OCI-LY1 (cell line): ENCODE measurements at regions not wholly inside any gene's neighbourhood (a gene's known extent, or its start where the extent isn't known, plus 50 kb on each side); places are given as distances from the start of the nearest gene placed in this dataset.
A peak's percentile ranks its signal among the peaks of the same experiment; 100 is the strongest.
"Not testable (repeated sequence)": the region's sequence is repeated elsewhere in the genome, so short reads cannot be mapped to it uniquely, and the experiment has no call there.

Experiments
- H2AFZ ChIP-seq: fragments of 200-600 bp; sonication (generic), shearing (Covaris generic); 2 replicates; pipeline ENCODE4 v1.6.0; 2014; ENCODE audit warnings: antibody characterized with exemption, mild to moderate bottlenecking, low read length
- H3F3A ChIP-seq: fragments of 200-600 bp; sonication (generic), shearing (Covaris generic); 2 replicates; pipeline ENCODE4 v1.6.0; 2014; ENCODE audit warnings: mild to moderate bottlenecking, antibody characterized with exemption, low read length, moderate library complexity; ENCODE audit not compliant: insufficient read depth
- H3K27ac ChIP-seq: fragments of 200-600 bp; sonication (generic); 2 replicates; pipeline ENCODE4 v1.5.1; 2014; ENCODE audit warnings: low read length, mixed run types, mild to moderate bottlenecking, low read depth; ENCODE audit not compliant: poor library complexity, severe bottlenecking
- H3K27me3 ChIP-seq: fragments of 200-600 bp; sonication (generic); 2 replicates; pipeline ENCODE4 v1.6.0; 2014; ENCODE audit warnings: antibody characterized with exemption, mild to moderate bottlenecking, low read length, moderate library complexity; ENCODE audit not compliant: insufficient read depth
- H3K36me3 ChIP-seq: fragments of 200-600 bp; sonication (generic); 2 replicates; pipeline ENCODE4 v1.6.1; 2014; ENCODE audit warnings: mild to moderate bottlenecking, antibody characterized with exemption, low read length, moderate library complexity, mixed read lengths; ENCODE audit not compliant: insufficient read depth
- H3K4me1 ChIP-seq: fragments of 200-600 bp; sonication (generic); 2 replicates; pipeline ENCODE4 v1.5.1; 2014; ENCODE audit warnings: mild to moderate bottlenecking, low read length, moderate library complexity; ENCODE audit not compliant: insufficient read depth, severe bottlenecking
- H3K4me2 ChIP-seq: fragments of 200-600 bp; sonication (generic), shearing (Covaris generic); 2 replicates; pipeline ENCODE4 v1.6.1; 2014; ENCODE audit warnings: low read length
- H3K4me3 ChIP-seq: fragments of 200-600 bp; sonication (generic); 2 replicates; pipeline ENCODE4 v1.5.1; 2014; ENCODE audit warnings: low read length, low read depth, mild to moderate bottlenecking, mixed read lengths; ENCODE audit not compliant: poor library complexity, severe bottlenecking
- H3K79me2 ChIP-seq: fragments of 200-600 bp; shearing (Covaris generic); 2 replicates; pipeline ENCODE4 v1.6.1; 2016; ENCODE audit warnings: mixed run types, low read length, mixed read lengths; ENCODE audit not compliant: insufficient read depth
- H3K9ac ChIP-seq: fragments of 200-600 bp; sonication (generic), shearing (Covaris generic); 2 replicates; pipeline ENCODE4 v1.6.1; 2014; ENCODE audit warnings: mild to moderate bottlenecking, low read length, mixed read lengths
- H3K9me2 ChIP-seq: fragments of 200-600 bp; sonication (generic), shearing (Covaris generic); 2 replicates; pipeline ENCODE4 v1.6.1; 2014; ENCODE audit warnings: low read depth, mild to moderate bottlenecking, low read length, mixed read lengths
- H3K9me3 ChIP-seq: fragments of 200-600 bp; shearing (Covaris generic); 2 replicates; pipeline ENCODE4 v1.6.1; 2014; ENCODE audit warnings: low read length, mixed read lengths
- H4K20me1 ChIP-seq: fragments of 200-600 bp; sonication (generic), shearing (Covaris generic); 2 replicates; pipeline ENCODE4 v1.6.0; 2016; ENCODE audit warnings: mild to moderate bottlenecking, low read length; ENCODE audit not compliant: insufficient read depth
- CTCF ChIP-seq: fragments of 200-600 bp; sonication (generic), shearing (Covaris generic); IDR thresholded peaks from 2 replicates; pipeline ENCODE4 v1.5.1; 2017; ENCODE audit warnings: mild to moderate bottlenecking, antibody characterized with exemption, low read length, moderate library complexity, mixed read lengths
- EZH2 ChIP-seq: fragments of 200-600 bp; sonication (generic), shearing (Covaris generic); IDR thresholded peaks from 2 replicates; pipeline ENCODE4 v1.8.0; 2017; ENCODE audit warnings: borderline replicate concordance, mixed run types, mild to moderate bottlenecking, antibody characterized with exemption, low read length, moderate library complexity, mixed read lengths

- Histone ChIP-seq H3K79me2 (no peaks in the 10 kb centered on the region), H2AFZ (no peak overlapping the region; the same call in 1 of the 2 replicates)
- no peak for TF ChIP-seq EZH2
- TF ChIP-seq CTCF: no peak
These were observed 218.6 kb upstream of the TSPY4 start for GRCh38 chrY:9118704-9119103.

GRCh38 chrY:9124623-9125022 lies 212.6 kb upstream of the TSPY4 start:
- no peaks in the 10 kb centered on the region for H4K20me1 ChIP-seq
- no peaks in the 10 kb centered on the region for H3K79me2 ChIP-seq
- no peaks in the 10 kb centered on the region for H3F3A ChIP-seq
- TF ChIP-seq EZH2: no peak
- TF ChIP-seq CTCF: peak; percentile 59
- H3K4me2 ChIP-seq: no peak overlapping the region; the same call in 1 of the 2 replicates
- no peaks in the 10 kb centered on the region for H3K36me3 ChIP-seq
- H3K27me3 ChIP-seq: no peaks in the 10 kb centered on the region
- H3K27ac ChIP-seq: peak overlapping the region; percentile 32
- H3K9me3 ChIP-seq: no peaks in the 10 kb centered on the region
- no peaks in the 10 kb centered on the region for H3K9me2 ChIP-seq
- H3K9ac ChIP-seq: no peak overlapping the region
- H2AFZ ChIP-seq: no peak overlapping the region
- H3K4me3 ChIP-seq: no peak overlapping the region
- H3K4me1 ChIP-seq: peaks cover 37% of the 10 kb centered on the region

More at GRCh38 chrY:9118704-9119103, 218.6 kb upstream of the TSPY4 start:
- Histone ChIP-seq H3K9ac (peak overlapping the region; percentile 27; the same call in 1 of the 2 replicates), H3K4me2 (peak overlapping the region; percentile 34; the same call in 1 of the 2 replicates), H3K27me3 (no peaks in the 10 kb centered on the region), H3K4me3 (peak overlapping the region; percentile 19), H3K9me2 (no peaks in the 10 kb centered on the region), H3F3A (no peaks in the 10 kb centered on the region), H3K9me3 (no peaks in the 10 kb centered on the region), H4K20me1 (no peaks in the 10 kb centered on the region), H3K27ac (peak overlapping the region; percentile 92), H3K36me3 (no peaks in the 10 kb centered on the region), H3K4me1 (peaks cover 33% of the 10 kb centered on the region)

GRCh38 chrY:9126545-9126944 lies 210.7 kb upstream of the TSPY4 start:
- Histone ChIP-seq H3K9me3 (no peaks in the 10 kb centered on the region), H3K36me3 (no peaks in the 10 kb centered on the region), H3K27ac (no peak overlapping the region), H3K9me2 (no peaks in the 10 kb centered on the region), H3K4me3 (no peak overlapping the region), H3K79me2 (no peaks in the 10 kb centered on the region), H3K9ac (no peak overlapping the region), H3F3A (no peaks in the 10 kb centered on the region), H2AFZ (no peak overlapping the region), H4K20me1 (no peaks in the 10 kb centered on the region), H3K4me2 (no peak overlapping the region), H3K4me1 (peaks cover 23% of the 10 kb centered on the region), H3K27me3 (no peaks in the 10 kb centered on the region)
- TF ChIP-seq CTCF: no peak
- no peak for TF ChIP-seq EZH2

- not testable (repeated sequence) for H3K9me3 ChIP-seq, H3K4me3 ChIP-seq, H3K9ac ChIP-seq, H3K9me2 ChIP-seq, H2AFZ ChIP-seq, H3K27me3 ChIP-seq, H3F3A ChIP-seq, H3K4me2 ChIP-seq, H4K20me1 ChIP-seq, H3K79me2 ChIP-seq, H3K36me3 ChIP-seq
- Histone ChIP-seq H3K27ac (peak overlapping the region; percentile 67), H3K4me1 (peaks cover 31% of the 10 kb centered on the region)
These were observed 193.9 kb upstream of the TSPY4 start for GRCh38 chrY:9143366-9143765.

- not testable (repeated sequence) for H3K36me3 ChIP-seq, H3K4me3 ChIP-seq, H3F3A ChIP-seq, H3K79me2 ChIP-seq, H2AFZ ChIP-seq, H4K20me1 ChIP-seq, H3K4me2 ChIP-seq, H3K27ac ChIP-seq, H3K9me2 ChIP-seq, H3K9me3 ChIP-seq, H3K4me1 ChIP-seq, H3K9ac ChIP-seq, H3K27me3 ChIP-seq
These were observed 182.7 kb upstream of the TSPY4 start for GRCh38 chrY:9154552-9154951.
